H1 (cell line): ENCODE measurements at regions not wholly inside any gene's neighbourhood (a gene's known extent, or its start where the extent isn't known, plus 50 kb on each side); places are given as distances from the start of the nearest gene placed in this dataset.

Experiments used
- CHD2 ChIP-seq: IDR thresholded peaks from 2 replicates; pipeline ENCODE4 v1.6.1; 2012; ENCODE audit warnings: low read length, improper control_type of control experiment
- EGR1 ChIP-seq: IDR thresholded peaks from 2 replicates; pipeline ENCODE4 v1.6.1; 2011; ENCODE audit warnings: low read depth, low read length, borderline replicate concordance
- TF ChIP-seq, protein P1 (sequence below): IDR thresholded peaks from 2 replicates; pipeline ENCODE4 v1.6.1; 2011; ENCODE audit warnings: low read length, improper control_type of control experiment

DNA sequence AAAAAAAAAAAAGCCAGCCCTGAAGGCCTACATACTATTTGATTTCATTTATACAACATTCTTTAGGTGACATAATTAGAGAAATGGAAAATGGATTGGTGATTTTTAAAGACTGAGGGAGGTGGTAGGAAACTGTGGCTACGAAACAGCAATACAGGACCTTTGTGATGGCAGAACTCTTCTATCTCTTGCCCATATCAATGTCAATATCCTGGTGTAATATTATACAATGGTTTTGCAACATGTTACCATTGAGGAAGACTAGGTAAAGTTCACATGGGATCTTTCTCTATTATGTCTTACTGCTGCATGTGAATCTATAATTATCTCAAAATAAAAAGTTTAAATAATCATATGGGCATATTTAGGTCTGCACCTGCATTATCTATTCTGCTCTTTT, 371.2 kb downstream of the ETS1 start (continued):
- TF ChIP-seq, protein P1, sequence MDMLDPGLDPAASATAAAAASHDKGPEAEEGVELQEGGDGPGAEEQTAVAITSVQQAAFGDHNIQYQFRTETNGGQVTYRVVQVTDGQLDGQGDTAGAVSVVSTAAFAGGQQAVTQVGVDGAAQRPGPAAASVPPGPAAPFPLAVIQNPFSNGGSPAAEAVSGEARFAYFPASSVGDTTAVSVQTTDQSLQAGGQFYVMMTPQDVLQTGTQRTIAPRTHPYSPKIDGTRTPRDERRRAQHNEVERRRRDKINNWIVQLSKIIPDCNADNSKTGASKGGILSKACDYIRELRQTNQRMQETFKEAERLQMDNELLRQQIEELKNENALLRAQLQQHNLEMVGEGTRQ, result no peak
- no peak for TF ChIP-seq CHD2
- no peak for TF ChIP-seq EGR1
